ENCODE measurements at regions not wholly inside any gene's neighbourhood (a gene's known extent, or its start where the extent isn't known, plus 50 kb on each side); places are given as distances from the start of the nearest gene placed in this dataset.

- no peaks in the 10 kb centered on the region for H3K9me3 ChIP-seq
- peaks cover 12% of the 10 kb centered on the region for H3K4me1 ChIP-seq
- H3K4me3 ChIP-seq, result no peak overlapping the region
- H3K27ac ChIP-seq, result no peak overlapping the region
- 76 to 80% methylated on average over 7 of the region's 7 CpGs for WGBS, 2 donors
- no peaks in the 10 kb centered on the region for H3K27me3 ChIP-seq
- intact Hi-C loops (cut with DNase I; ENCODE audit: low total_unique reads), result no loop called here
- DNase-seq, result no peak
- no peaks in the 10 kb centered on the region for H3K36me3 ChIP-seq (ENCODE audit: low read depth, missing control alignments)
- TF ChIP-seq POLR2A (IDR thresholded peaks at IDR 0.05), result no peak
- TF ChIP-seq, protein P1, sequence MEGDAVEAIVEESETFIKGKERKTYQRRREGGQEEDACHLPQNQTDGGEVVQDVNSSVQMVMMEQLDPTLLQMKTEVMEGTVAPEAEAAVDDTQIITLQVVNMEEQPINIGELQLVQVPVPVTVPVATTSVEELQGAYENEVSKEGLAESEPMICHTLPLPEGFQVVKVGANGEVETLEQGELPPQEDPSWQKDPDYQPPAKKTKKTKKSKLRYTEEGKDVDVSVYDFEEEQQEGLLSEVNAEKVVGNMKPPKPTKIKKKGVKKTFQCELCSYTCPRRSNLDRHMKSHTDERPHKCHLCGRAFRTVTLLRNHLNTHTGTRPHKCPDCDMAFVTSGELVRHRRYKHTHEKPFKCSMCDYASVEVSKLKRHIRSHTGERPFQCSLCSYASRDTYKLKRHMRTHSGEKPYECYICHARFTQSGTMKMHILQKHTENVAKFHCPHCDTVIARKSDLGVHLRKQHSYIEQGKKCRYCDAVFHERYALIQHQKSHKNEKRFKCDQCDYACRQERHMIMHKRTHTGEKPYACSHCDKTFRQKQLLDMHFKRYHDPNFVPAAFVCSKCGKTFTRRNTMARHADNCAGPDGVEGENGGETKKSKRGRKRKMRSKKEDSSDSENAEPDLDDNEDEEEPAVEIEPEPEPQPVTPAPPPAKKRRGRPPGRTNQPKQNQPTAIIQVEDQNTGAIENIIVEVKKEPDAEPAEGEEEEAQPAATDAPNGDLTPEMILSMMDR (IDR thresholded peaks at IDR 0.05), result no peak
Observed at GRCh38 chr10:131450216-131450765, 138.8 kb upstream of the TCERG1L start.

- Histone ChIP-seq H3K4me3 (no peak overlapping the region), H3K27me3 (no peaks in the 10 kb centered on the region), H3K36me3 (ENCODE audit: low read depth, missing control alignments) (no peaks in the 10 kb centered on the region), H3K9me3 (no peaks in the 10 kb centered on the region), H3K4me1 (peaks cover 12% of the 10 kb centered on the region), H3K27ac (no peak overlapping the region)
- intact Hi-C loops (cut with DNase I; ENCODE audit: low total_unique reads), result no loop called here
- DNase-seq, result no peak
- WGBS, 2 donors, result 86 to 87% methylated on average over 6 to 7 of the region's 7 CpGs
- TF ChIP-seq, protein P1 (IDR thresholded peaks at IDR 0.05), result no peak
- TF ChIP-seq POLR2A (IDR thresholded peaks at IDR 0.05), result no peak
Observed at GRCh38 chr10:131451407-131452015, 140.0 kb upstream of the TCERG1L start.

DNA sequence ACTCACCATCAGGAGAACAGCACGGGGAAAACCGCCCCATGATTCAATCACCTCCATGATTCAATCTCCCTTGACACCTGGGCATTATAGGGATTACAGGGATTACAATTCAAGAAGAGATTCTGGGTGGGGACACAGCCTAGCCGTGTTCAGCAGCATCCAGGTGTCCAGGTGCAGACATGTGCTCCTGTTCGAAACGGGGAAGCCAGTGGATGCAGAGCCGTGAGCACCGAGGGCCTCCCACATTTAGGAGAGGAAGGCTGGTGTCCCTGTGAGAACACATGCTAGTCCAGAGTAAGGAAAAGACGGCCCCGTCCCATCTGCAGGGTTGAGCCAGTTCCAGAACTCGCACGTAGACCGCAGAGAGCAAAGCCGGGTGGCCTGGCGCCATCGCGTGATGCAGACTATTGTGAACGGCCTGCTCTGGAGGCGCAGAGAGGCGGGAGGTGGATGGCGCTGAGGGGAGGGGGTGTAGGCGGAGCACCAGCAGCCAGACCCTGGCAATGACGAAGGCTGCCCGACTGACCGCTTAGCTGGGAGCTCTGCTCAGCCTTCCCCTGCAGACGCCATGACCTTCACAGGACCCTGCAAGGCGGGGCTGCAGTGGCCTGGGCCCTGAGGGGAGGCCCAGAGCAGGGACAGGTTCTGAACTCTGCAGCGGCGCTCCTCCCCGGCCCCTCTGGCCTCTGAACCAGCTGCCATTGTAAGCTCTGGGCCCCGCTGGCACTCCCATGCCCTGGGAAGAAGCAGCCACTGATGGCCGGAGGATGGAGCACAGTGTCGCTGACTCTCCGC lies 141.6 kb upstream of the TCERG1L start:
- no peaks in the 10 kb centered on the region for H3K36me3 ChIP-seq (ENCODE audit: low read depth, missing control alignments)
- peaks cover 12% of the 10 kb centered on the region for H3K4me1 ChIP-seq
- TF ChIP-seq, protein P1 (IDR thresholded peaks at IDR 0.05), result no peak
- TF ChIP-seq POLR2A (IDR thresholded peaks at IDR 0.05), result no peak
- no peak overlapping the region for H3K27ac ChIP-seq
- no peaks in the 10 kb centered on the region for H3K27me3 ChIP-seq
- H3K9me3 ChIP-seq, result no peaks in the 10 kb centered on the region
- WGBS, 2 donors, result 14 to 28% methylated on average over 20 to 32 of the region's 33 CpGs
- H3K4me3 ChIP-seq, result peak overlapping the region in 1 of 2 donors; percentile 45
- intact Hi-C loops (cut with DNase I; ENCODE audit: low total_unique reads), result no loop called here
- peak; percentile 73 for DNase-seq

DNA sequence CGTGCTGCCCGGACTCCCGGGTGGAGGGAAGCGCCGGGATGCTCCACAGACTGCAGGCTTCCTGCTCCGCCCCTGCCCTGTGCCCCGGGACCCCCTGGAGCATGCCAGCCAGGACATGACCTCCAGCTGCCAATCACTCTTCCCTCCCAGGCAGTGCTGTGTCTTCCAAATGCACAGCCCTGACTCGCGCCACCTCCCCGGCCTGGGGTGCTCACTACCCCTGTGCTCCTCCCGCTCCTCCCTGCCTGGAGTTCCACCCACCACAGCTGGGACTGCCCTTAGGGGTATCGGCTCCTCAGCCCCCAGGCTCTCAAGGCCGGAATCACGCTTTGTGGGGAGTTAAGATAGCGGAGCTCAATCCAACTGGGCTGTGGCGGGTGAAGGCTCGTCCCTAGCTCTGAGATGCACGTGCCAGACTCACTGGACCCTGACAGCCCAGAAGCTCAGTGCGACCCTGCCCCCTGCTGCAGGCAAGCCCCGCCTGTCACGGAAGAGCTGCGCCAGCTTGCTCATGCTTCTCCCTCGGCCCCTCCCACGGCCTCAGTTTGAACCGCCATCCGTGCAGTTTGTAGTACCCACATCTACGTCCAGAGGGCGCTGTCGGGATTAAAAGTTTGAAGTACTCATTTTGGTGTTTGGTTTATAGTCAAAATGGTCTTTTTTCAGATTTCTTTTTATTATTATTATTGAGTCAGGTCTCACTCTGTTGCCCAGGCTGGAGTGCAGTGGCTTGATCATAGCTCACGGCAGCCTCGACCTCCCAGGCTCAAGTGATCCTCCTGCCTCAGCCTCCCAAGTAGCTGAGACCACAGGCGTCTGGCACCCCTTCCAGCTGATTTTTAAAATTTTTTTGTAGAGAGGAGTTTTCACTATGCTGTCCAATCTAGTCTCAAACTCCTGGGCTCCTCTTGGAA lies 142.5 kb upstream of the TCERG1L start:
- no peaks in the 10 kb centered on the region for H3K27me3 ChIP-seq
- WGBS, 2 donors, result 8 to 11% methylated on average over 17 to 32 of the region's 32 CpGs
- H3K4me1 ChIP-seq, result peaks cover 12% of the 10 kb centered on the region
- DNase-seq, result peak; percentile 93
- intact Hi-C loops (cut with DNase I; ENCODE audit: low total_unique reads), result no loop called here
- H3K4me3 ChIP-seq, result peak overlapping the region in 1 of 2 donors; percentile 45
- TF ChIP-seq POLR2A (IDR thresholded peaks at IDR 0.05), result no peak
- TF ChIP-seq, protein P1 (IDR thresholded peaks at IDR 0.05), result peak; percentile 86 to 98 (median 86)
- no peaks in the 10 kb centered on the region for H3K9me3 ChIP-seq
- no peaks in the 10 kb centered on the region for H3K36me3 ChIP-seq (ENCODE audit: low read depth, missing control alignments)
- H3K27ac ChIP-seq, result no peak overlapping the region

Measured in testis (tissue), 2 donors.